HCT116 (cell line): ENCODE measurements at regions not wholly inside any gene's neighbourhood (a gene's known extent, or its start where the extent isn't known, plus 50 kb on each side); places are given as distances from the start of the nearest gene placed in this dataset.

ENCODE experiments used
- ATAC-seq: fragments of 200-7000 bp; cut with Tn5 transposase; 2 replicates; pipeline ENCODE4 v1.9.1; 2020; ENCODE audit warnings: mild to moderate bottlenecking, moderate library complexity
- BruUV-seq: library from RNA; stranded (reverse); fragments of 400-500 nt; replicated peaks from 2 replicates; lab custom pipeline; 2021; lab: Mats Ljungman, UMichigan
- CTCF ChIA-PET: fragments of 300-600 bp; sonication (Branson Sonifier 250); formaldehyde crosslinking; loops from one replicate; lab custom pipeline; 2021; ENCODE audit warnings: antibody characterized with exemption; lab: Charles Lee
- POLR2A ChIA-PET: fragments of 300-600, 350-600 bp; sonication (Branson Sonifier 250); formaldehyde crosslinking; loops from one replicate; lab custom pipeline; 2021; ENCODE audit warnings: antibody characterized with exemption; lab: Charles Lee
- RAD21 ChIA-PET, 2 experiments: fragments of 300-600 bp; sonication (Branson Sonifier 250); formaldehyde crosslinking; loops; one replicate each; lab custom pipeline; 2023; ENCODE audit warnings: low total read pairs in 2 of 2; ENCODE audit not compliant: uncharacterized antibody in 2 of 2, unreplicated experiment in 2 of 2, low non-redundant PET in 1 of 2; lab: Charles Lee
- DNase-seq: peaks from one replicate; pipeline ENCODE4 v3.0.0-alpha.2; 2010; ENCODE audit warnings: low read depth, low spot score
- H2AFZ ChIP-seq: fragments of 200-600 bp; shearing (Covaris generic), sonication (generic); 2 replicates; pipeline ENCODE4 v1.6.1; 2017; ENCODE audit warnings: low read depth, mixed run types, mixed read lengths, antibody characterized with exemption, low read length; ENCODE audit not compliant: poor library complexity, severe bottlenecking
- H3K27ac ChIP-seq: 2 replicates; pipeline ENCODE4 v1.5.1; 2012; ENCODE audit warnings: low read depth, low read length
- H3K27me3 ChIP-seq: fragments of 200-600 bp; sonication (generic); 2 replicates; pipeline ENCODE4 v1.6.1; 2016; ENCODE audit warnings: mixed run types, low read length, mixed read lengths; ENCODE audit not compliant: insufficient read depth
- H3K36me3 ChIP-seq, 2 experiments: fragments of 200-500 bp in 1 of 2; fragments of 200-600 bp in 1 of 2; sonication (Bioruptor generic) in 1 of 2; sonication (generic) in 1 of 2; 2 replicates each; pipeline versions ENCODE4 v1.5.1 to v1.6.1; 2014 to 2016; ENCODE audit warnings: low read length in 2 of 2, inconsistent platforms in 1 of 2, mixed read lengths in 1 of 2, mixed run types in 1 of 2; ENCODE audit not compliant: insufficient read depth in 2 of 2, control insufficient read depth in 1 of 2
- H3K4me1 ChIP-seq, 2 experiments: fragments of 200-600 bp in 1 of 2; sonication (generic) in 1 of 2; 2 replicates each; pipeline versions ENCODE4 v1.5.1 to v1.6.1; 2012 to 2017; ENCODE audit warnings: low read length in 2 of 2, inconsistent platforms in 1 of 2, mild to moderate bottlenecking in 1 of 2, mixed read lengths in 1 of 2, mixed run types in 1 of 2, moderate library complexity in 1 of 2; ENCODE audit not compliant: insufficient read depth in 2 of 2, control insufficient read depth in 1 of 2
- H3K4me2 ChIP-seq: fragments of 200-600 bp; sonication (generic); 2 replicates; pipeline ENCODE4 v1.6.1; 2017; ENCODE audit warnings: mixed run types, low read length, mixed read lengths
- H3K4me3 ChIP-seq, 2 experiments: fragments of 200-600 bp in 1 of 2; sonication (generic) in 1 of 2; replicated peaks in 1 of 2; 2 replicates each; pipeline ENCODE4 v1.5.1; 2011 to 2016; ENCODE audit warnings: low read length in 2 of 2, control low read depth in 1 of 2, low read depth in 1 of 2, mild to moderate bottlenecking in 1 of 2, mixed read lengths in 1 of 2, mixed run types in 1 of 2
- H3K79me2 ChIP-seq: fragments of 200-600 bp; sonication (generic); 2 replicates; pipeline ENCODE4 v1.6.1; 2017; ENCODE audit warnings: mild to moderate bottlenecking, mixed run types, low read length, moderate library complexity, mixed read lengths; ENCODE audit not compliant: insufficient read depth
- H3K9ac ChIP-seq: fragments of 200-600 bp; sonication (generic); 2 replicates; pipeline ENCODE4 v1.6.1; 2016; ENCODE audit warnings: low read length, mixed read lengths
- H3K9me2 ChIP-seq: fragments of 200-600 bp; sonication (generic), shearing (Covaris generic); 2 replicates; pipeline ENCODE4 v1.6.1; 2017; ENCODE audit warnings: mixed run types, mild to moderate bottlenecking, moderate library complexity; ENCODE audit not compliant: insufficient read depth
- H3K9me3 ChIP-seq, 2 experiments: fragments of 200-500 bp in 1 of 2; fragments of 200-600 bp in 1 of 2; sonication (Bioruptor generic) in 1 of 2; sonication (generic) in 1 of 2; 2 replicates each; pipeline ENCODE4 v1.6.1; 2014 to 2017; ENCODE audit warnings: low read length in 2 of 2, mixed read lengths in 2 of 2, inconsistent platforms in 1 of 2, low read depth in 1 of 2, mild to moderate bottlenecking in 1 of 2, mixed run types in 1 of 2, moderate library complexity in 1 of 2; ENCODE audit not compliant: control insufficient read depth in 1 of 2, insufficient read depth in 1 of 2
- H4K20me1 ChIP-seq: fragments of 200-600 bp; sonication (generic), shearing (Covaris generic); 2 replicates; pipeline ENCODE4 v1.6.1; 2017; ENCODE audit warnings: mixed run types, mild to moderate bottlenecking, moderate library complexity; ENCODE audit not compliant: insufficient read depth
- CBX3 ChIP-seq: IDR thresholded peaks from 2 replicates; pipeline ENCODE4 v1.6.1; 2012; ENCODE audit warnings: low read depth
- EZH2 ChIP-seq: fragments of 200-600 bp; sonication (generic); IDR thresholded peaks from 2 replicates; pipeline ENCODE4 v1.6.1; 2017; ENCODE audit warnings: antibody characterized with exemption, mixed run types
- FOSL1 ChIP-seq: IDR thresholded peaks from 2 replicates; pipeline ENCODE4 v1.6.1; 2012; ENCODE audit warnings: low read depth
- JUND ChIP-seq: IDR thresholded peaks from 2 replicates; pipeline ENCODE4 v1.6.1; 2012
- POLR2AphosphoS5 ChIP-seq: IDR thresholded peaks from 2 replicates; pipeline ENCODE4 v1.6.1; 2011; ENCODE audit warnings: mild to moderate bottlenecking, low read depth, low read length, moderate library complexity
- SIN3A ChIP-seq: IDR thresholded peaks from 2 replicates; pipeline ENCODE4 v1.6.1; 2012; ENCODE audit warnings: low read depth
- TCF7L2 ChIP-seq: IDR thresholded peaks from 2 replicates; pipeline ENCODE4 v1.7.0; 2011; ENCODE audit warnings: borderline replicate concordance, inconsistent platforms; ENCODE audit not compliant: insufficient read depth, insufficient read length; ENCODE audit errors: extremely low read depth
- ZFX ChIP-seq: fragments of 450-650 bp; IDR thresholded peaks from 2 replicates; pipeline ENCODE4 v1.6.1; 2017
- ZNF274 ChIP-seq: fragments of 200-500 bp; sonication (Bioruptor generic); IDR thresholded peaks from 2 replicates; pipeline ENCODE4 v1.6.1; 2014; ENCODE audit warnings: mild to moderate bottlenecking, low read depth, low read length, inconsistent platforms
- intact Hi-C: fragments of 100-400 bp; cut with micrococcal nuclease; formaldehyde crosslinking; loops from 2 replicates; pipeline ENCODE4 v1.10.0; 2022
- TF ChIP-seq, protein P1 (sequence below): IDR thresholded peaks from 2 replicates; pipeline ENCODE4 v1.6.1; 2012; ENCODE audit warnings: low read depth
- TF ChIP-seq, protein P2 (sequence below): IDR thresholded peaks from 2 replicates; pipeline ENCODE4 v1.6.1; 2012

DNA sequence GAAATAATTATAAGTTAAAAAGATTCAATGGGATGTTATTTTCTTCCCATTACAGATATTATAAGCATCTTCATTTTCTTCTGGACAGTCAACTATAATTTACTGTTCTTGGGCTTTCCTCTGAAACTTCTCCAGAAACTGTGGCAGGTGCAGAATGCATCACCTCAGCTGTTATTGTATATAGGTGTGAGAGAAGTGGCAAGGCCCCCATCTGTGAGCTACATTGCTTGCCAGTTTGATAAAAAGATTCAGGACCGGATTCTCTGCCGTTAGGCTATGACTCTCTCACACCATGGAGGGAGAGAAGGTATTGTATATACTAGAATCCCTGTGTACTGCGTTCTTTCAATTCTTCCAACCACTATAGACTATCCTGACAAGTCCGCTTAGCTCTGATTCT is 135.8 kb upstream of the CENPW start:
- Histone ChIP-seq H3K4me2 (no peak overlapping the region), H3K27ac (no peak overlapping the region), H3K9me3 (no peaks in the 10 kb centered on the region), H2AFZ (no peak overlapping the region), H3K36me3 (no peaks in the 10 kb centered on the region), H3K9me2 (no peaks in the 10 kb centered on the region), H3K9ac (no peak overlapping the region), H3K4me1 (no peaks in the 10 kb centered on the region), H4K20me1 (no peaks in the 10 kb centered on the region), H3K79me2 (no peaks in the 10 kb centered on the region), H3K4me3 (no peak overlapping the region), H3K27me3 (no peaks in the 10 kb centered on the region)
- intact Hi-C loops, result no loop called here
- DNase-seq (no peak), ATAC-seq (no peak)
- no peak for TF ChIP-seq CBX3
- no peak for TF ChIP-seq POLR2AphosphoS5
- TF ChIP-seq EZH2, result no peak
- TF ChIP-seq, protein P1, sequence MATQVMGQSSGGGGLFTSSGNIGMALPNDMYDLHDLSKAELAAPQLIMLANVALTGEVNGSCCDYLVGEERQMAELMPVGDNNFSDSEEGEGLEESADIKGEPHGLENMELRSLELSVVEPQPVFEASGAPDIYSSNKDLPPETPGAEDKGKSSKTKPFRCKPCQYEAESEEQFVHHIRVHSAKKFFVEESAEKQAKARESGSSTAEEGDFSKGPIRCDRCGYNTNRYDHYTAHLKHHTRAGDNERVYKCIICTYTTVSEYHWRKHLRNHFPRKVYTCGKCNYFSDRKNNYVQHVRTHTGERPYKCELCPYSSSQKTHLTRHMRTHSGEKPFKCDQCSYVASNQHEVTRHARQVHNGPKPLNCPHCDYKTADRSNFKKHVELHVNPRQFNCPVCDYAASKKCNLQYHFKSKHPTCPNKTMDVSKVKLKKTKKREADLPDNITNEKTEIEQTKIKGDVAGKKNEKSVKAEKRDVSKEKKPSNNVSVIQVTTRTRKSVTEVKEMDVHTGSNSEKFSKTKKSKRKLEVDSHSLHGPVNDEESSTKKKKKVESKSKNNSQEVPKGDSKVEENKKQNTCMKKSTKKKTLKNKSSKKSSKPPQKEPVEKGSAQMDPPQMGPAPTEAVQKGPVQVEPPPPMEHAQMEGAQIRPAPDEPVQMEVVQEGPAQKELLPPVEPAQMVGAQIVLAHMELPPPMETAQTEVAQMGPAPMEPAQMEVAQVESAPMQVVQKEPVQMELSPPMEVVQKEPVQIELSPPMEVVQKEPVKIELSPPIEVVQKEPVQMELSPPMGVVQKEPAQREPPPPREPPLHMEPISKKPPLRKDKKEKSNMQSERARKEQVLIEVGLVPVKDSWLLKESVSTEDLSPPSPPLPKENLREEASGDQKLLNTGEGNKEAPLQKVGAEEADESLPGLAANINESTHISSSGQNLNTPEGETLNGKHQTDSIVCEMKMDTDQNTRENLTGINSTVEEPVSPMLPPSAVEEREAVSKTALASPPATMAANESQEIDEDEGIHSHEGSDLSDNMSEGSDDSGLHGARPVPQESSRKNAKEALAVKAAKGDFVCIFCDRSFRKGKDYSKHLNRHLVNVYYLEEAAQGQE, result no peak
- TF ChIP-seq ZFX, result no peak
- TF ChIP-seq TCF7L2, result no peak
- ChIA-PET RAD21 (no interaction called here), CTCF (no interaction called here), POLR2A (interaction anchor here (0.6 kb wide), 1 partner anchor 11 kb away, joined by 7 read pairs; no protein-coding TSS in a partner anchor)
- BruUV-seq, result no TSS peak

DNA sequence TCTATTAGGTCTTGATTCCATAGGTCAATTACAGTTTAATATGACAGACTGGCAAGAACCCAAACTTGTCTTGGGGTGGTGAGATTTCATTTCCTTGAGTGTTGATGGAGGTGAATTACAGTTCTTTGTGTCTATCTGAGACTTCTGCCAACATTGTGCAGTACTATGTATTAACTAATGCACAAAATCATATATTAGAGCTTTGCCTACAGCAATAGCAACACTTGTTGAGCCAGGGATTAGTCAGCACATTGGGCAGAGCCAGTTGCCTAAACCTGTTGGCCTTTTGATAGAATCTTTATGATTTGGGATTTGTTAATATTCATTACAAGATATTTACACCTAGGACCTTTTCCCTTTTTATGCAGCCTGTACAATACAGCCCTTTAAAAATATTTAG is 135.3 kb upstream of the CENPW start:
- no peaks in the 10 kb centered on the region for H3K9me3 ChIP-seq
- H3K4me2 ChIP-seq, result no peak overlapping the region
- ATAC-seq, result no peak
- H3K36me3 ChIP-seq, result no peaks in the 10 kb centered on the region
- CTCF ChIA-PET, result no interaction called here
- no peak overlapping the region for H2AFZ ChIP-seq
- BruUV-seq, result no TSS peak
- no peaks in the 10 kb centered on the region for H3K79me2 ChIP-seq
- H3K4me1 ChIP-seq, result no peaks in the 10 kb centered on the region
- H3K9me2 ChIP-seq, result no peaks in the 10 kb centered on the region
- H3K9ac ChIP-seq, result no peak overlapping the region
- H3K27ac ChIP-seq, result no peak overlapping the region
- no peak for TF ChIP-seq ZNF274
- TF ChIP-seq EZH2, result no peak
- TF ChIP-seq FOSL1, result no peak
- TF ChIP-seq, protein P2, sequence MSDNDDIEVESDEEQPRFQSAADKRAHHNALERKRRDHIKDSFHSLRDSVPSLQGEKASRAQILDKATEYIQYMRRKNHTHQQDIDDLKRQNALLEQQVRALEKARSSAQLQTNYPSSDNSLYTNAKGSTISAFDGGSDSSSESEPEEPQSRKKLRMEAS, result no peak
- TF ChIP-seq SIN3A, result no peak
- TF ChIP-seq JUND, result no peak
- TF ChIP-seq, all 23 proteins: peak for 0
- no peaks in the 10 kb centered on the region for H4K20me1 ChIP-seq
- H3K4me3 ChIP-seq, result no peak overlapping the region
- no peak for DNase-seq
- intact Hi-C loops, result no loop called here
- ChIA-PET RAD21 (no interaction called here), POLR2A (interaction anchor here (0.6 kb wide), 1 partner anchor 11 kb away, joined by 7 read pairs; no protein-coding TSS in a partner anchor)
- no peaks in the 10 kb centered on the region for H3K27me3 ChIP-seq
